Tibial nerve (tissue), 4 donors: ENCODE measurements at regions not wholly inside any gene's neighbourhood (a gene's known extent, or its start where the extent isn't known, plus 50 kb on each side); places are given as distances from the start of the nearest gene placed in this dataset.

Source experiments
- EP300 ChIP-seq, 2 donors: sonication (generic); formaldehyde crosslinking; IDR thresholded peaks; one replicate each; pipeline ENCODE4 v1.6.1; 2017; ENCODE audit warnings: antibody characterized with exemption in 2 of 2, mild to moderate bottlenecking in 1 of 2
- TF ChIP-seq, protein P1 (sequence below), 5 experiments: fragments of 200-600 bp in 3 of 5; fragments of 450-650 bp in 2 of 5; sonication (generic) in 3 of 5; IDR thresholded peaks; one replicate each; pipeline ENCODE4 v1.5.1; 2016 to 2019; ENCODE audit warnings: antibody characterized with exemption in 5 of 5, mild to moderate bottlenecking in 3 of 5, moderate library complexity in 2 of 5

DNA sequence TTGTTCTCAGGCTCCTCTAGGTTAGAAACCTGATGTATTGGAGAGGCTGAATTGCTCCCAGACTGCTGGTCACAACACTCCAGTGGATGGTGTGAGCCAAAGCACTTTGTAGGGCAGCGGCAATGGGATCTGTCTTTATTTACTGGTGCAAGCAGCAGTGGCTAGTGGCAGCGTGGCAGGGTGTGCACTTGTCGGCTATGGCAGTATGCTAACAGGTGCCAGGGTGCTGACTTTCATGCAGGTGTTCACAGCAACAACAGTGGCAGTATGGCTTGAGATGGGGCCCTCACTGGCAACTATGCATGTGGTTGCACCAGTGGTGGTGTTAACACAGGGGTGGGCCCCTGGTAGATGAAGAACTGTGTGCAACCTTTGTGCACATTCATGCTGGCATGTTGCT is 347.8 kb downstream of the DSC3 start:
- TF ChIP-seq, protein P1, sequence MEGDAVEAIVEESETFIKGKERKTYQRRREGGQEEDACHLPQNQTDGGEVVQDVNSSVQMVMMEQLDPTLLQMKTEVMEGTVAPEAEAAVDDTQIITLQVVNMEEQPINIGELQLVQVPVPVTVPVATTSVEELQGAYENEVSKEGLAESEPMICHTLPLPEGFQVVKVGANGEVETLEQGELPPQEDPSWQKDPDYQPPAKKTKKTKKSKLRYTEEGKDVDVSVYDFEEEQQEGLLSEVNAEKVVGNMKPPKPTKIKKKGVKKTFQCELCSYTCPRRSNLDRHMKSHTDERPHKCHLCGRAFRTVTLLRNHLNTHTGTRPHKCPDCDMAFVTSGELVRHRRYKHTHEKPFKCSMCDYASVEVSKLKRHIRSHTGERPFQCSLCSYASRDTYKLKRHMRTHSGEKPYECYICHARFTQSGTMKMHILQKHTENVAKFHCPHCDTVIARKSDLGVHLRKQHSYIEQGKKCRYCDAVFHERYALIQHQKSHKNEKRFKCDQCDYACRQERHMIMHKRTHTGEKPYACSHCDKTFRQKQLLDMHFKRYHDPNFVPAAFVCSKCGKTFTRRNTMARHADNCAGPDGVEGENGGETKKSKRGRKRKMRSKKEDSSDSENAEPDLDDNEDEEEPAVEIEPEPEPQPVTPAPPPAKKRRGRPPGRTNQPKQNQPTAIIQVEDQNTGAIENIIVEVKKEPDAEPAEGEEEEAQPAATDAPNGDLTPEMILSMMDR (IDR thresholded peaks at IDR 0.05): no peak
- no peak for TF ChIP-seq EP300 (IDR thresholded peaks at IDR 0.05)
